22Rv1 (cell line): ENCODE measurements at regions not wholly inside any gene's neighbourhood (a gene's known extent, or its start where the extent isn't known, plus 50 kb on each side); places are given as distances from the start of the nearest gene placed in this dataset.

ENCODE experiments used
- CTCF ChIP-seq: fragments of 450-650 bp; IDR thresholded peaks from 2 replicates; pipeline ENCODE4 v1.5.1; 2017; ENCODE audit warnings: mild to moderate bottlenecking
- ZFX ChIP-seq: fragments of 450-650 bp; IDR thresholded peaks from 2 replicates; pipeline ENCODE4 v1.6.1; 2017; ENCODE audit warnings: antibody characterized with exemption, borderline replicate concordance

- TF ChIP-seq CTCF: no peak
- TF ChIP-seq ZFX: no peak
Observed at GRCh38 chr1:53406551-53407235, 52.5 kb upstream of the DMRTB1 start.
